Tibial nerve (tissue), 4 donors: ENCODE measurements at regions not wholly inside any gene's neighbourhood (a gene's known extent, or its start where the extent isn't known, plus 50 kb on each side); places are given as distances from the start of the nearest gene placed in this dataset.

Experiments
- DNase-seq, 2 donors: peaks; one replicate each; pipeline ENCODE4 v3.0.0-alpha.2; 2019; ENCODE audit warnings: low spot score in 2 of 2
- H3K27ac ChIP-seq, 4 donors: fragments of 200-600 bp; sonication (generic) in 3 of 4; one replicate each; pipeline ENCODE4 v1.5.1; 2017 to 2019; ENCODE audit warnings: mild to moderate bottlenecking in 1 of 4
- H3K27me3 ChIP-seq, 2 donors: fragments of 200-600 bp; sonication (generic) in 1 of 2; one replicate each; pipeline versions ENCODE4 v1.5.1 to v1.6.0; 2017 to 2019
- H3K36me3 ChIP-seq, 3 donors: fragments of 200-600 bp; sonication (generic); one replicate each; pipeline ENCODE4 v1.5.1; 2018 to 2019
- H3K4me1 ChIP-seq, 4 donors: fragments of 200-600 bp; sonication (generic) in 3 of 4; one replicate each; pipeline ENCODE4 v1.5.1; 2017 to 2019
- H3K4me3 ChIP-seq, 4 donors: fragments of 200-600 bp; sonication (generic) in 3 of 4; one replicate each; pipeline ENCODE4 v1.5.1; 2017 to 2019; ENCODE audit warnings: mild to moderate bottlenecking in 1 of 4, moderate library complexity in 1 of 4
- H3K9me3 ChIP-seq, 4 donors: fragments of 200-600 bp; sonication (generic) in 3 of 4; one replicate each; pipeline ENCODE4 v1.5.1; 2017 to 2019
- EP300 ChIP-seq, 2 donors: sonication (generic); formaldehyde crosslinking; IDR thresholded peaks; one replicate each; pipeline ENCODE4 v1.6.1; 2017; ENCODE audit warnings: antibody characterized with exemption in 2 of 2, mild to moderate bottlenecking in 1 of 2
- POLR2A ChIP-seq, 2 donors: fragments of 450-650 bp; IDR thresholded peaks; one replicate each; pipeline ENCODE4 v1.6.1; 2017; ENCODE audit warnings: antibody characterized with exemption in 2 of 2, mild to moderate bottlenecking in 2 of 2, moderate library complexity in 2 of 2
- WGBS, 2 donors: methylation state at CpG; one replicate each; pipeline ENCODE4 v1.1.5; 2018; 5-methylcytosine and 5-hydroxymethylcytosine counted together
- TF ChIP-seq, protein P1 (sequence below), 5 experiments: fragments of 200-600 bp in 3 of 5; fragments of 450-650 bp in 2 of 5; sonication (generic) in 3 of 5; IDR thresholded peaks; one replicate each; pipeline ENCODE4 v1.5.1; 2016 to 2019; ENCODE audit warnings: antibody characterized with exemption in 5 of 5, mild to moderate bottlenecking in 3 of 5, moderate library complexity in 2 of 5

DNA sequence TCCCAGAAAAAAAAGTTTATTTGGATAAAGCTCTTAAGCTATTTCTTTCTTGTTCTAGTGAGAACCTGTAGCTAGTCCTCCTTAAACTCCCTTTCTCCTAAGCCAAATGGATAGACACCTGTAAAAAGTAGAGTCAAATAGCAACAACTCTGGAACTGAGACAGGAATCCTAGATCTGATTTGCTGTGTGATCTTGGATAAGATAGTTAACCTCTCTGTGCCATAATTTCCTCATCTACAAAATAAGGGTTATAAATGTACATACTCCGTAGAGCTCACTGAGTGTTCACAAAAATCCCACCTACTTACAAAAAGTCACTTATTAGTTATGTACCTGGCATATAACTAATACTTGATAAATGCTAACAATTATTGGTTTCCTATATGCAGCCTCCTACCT lies 270.3 kb downstream of the ABCC12 start:
- 76 to 85% methylated on average over 1 of the region's 1 CpG for WGBS, 2 donors
- no peak for DNase-seq
- no peaks in the 10 kb centered on the region for H3K27me3 ChIP-seq
- H3K27ac ChIP-seq = no peak overlapping the region
- no peaks in the 10 kb centered on the region for H3K9me3 ChIP-seq
- TF ChIP-seq EP300 (IDR thresholded peaks at IDR 0.05) = no peak
- TF ChIP-seq, protein P1, sequence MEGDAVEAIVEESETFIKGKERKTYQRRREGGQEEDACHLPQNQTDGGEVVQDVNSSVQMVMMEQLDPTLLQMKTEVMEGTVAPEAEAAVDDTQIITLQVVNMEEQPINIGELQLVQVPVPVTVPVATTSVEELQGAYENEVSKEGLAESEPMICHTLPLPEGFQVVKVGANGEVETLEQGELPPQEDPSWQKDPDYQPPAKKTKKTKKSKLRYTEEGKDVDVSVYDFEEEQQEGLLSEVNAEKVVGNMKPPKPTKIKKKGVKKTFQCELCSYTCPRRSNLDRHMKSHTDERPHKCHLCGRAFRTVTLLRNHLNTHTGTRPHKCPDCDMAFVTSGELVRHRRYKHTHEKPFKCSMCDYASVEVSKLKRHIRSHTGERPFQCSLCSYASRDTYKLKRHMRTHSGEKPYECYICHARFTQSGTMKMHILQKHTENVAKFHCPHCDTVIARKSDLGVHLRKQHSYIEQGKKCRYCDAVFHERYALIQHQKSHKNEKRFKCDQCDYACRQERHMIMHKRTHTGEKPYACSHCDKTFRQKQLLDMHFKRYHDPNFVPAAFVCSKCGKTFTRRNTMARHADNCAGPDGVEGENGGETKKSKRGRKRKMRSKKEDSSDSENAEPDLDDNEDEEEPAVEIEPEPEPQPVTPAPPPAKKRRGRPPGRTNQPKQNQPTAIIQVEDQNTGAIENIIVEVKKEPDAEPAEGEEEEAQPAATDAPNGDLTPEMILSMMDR (IDR thresholded peaks at IDR 0.05) = no peak
- TF ChIP-seq POLR2A (IDR thresholded peaks at IDR 0.05) = no peak
- no peaks in the 10 kb centered on the region for H3K36me3 ChIP-seq
- no peaks in the 10 kb centered on the region for H3K4me1 ChIP-seq
- no peak overlapping the region for H3K4me3 ChIP-seq

DNA sequence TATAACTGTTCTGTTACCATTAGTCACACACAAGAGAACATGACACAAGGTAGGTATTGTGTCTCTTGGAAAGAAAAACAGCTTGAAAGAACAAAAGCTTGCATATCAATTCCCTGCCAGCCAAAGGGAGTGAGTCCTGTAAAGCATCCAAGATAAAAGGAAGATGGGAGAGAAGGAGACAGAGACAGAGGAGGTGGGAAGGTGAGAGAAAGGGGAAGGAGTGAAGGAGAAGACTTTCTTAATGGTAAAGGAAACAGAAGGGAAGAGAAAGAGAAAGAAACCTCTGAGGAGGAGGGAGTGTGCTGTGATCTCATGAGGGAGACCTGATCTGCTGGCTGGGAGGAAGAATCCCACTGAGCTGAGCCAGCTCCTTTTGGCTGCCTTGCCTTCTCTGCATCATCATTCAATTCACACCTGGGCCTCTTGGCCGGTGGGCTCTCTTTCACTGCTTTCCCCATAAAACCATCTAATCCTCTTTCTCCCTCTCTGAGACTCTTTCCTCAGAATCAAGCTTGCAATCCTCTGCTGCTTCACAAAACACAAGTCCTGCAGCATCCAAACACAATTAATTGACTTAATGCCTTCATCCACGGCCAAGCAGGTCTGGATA lies 271.6 kb downstream of the ABCC12 start:
- WGBS, 2 donors = 19 to 20% methylated on average over 2 of the region's 2 CpGs
- TF ChIP-seq POLR2A (IDR thresholded peaks at IDR 0.05) (no peak), EP300 (IDR thresholded peaks at IDR 0.05) (no peak)
- TF ChIP-seq, protein P1 (IDR thresholded peaks at IDR 0.05) = no peak
- no peak for DNase-seq
- Histone ChIP-seq H3K4me1 (no peaks in the 10 kb centered on the region), H3K9me3 (no peaks in the 10 kb centered on the region), H3K36me3 (no peaks in the 10 kb centered on the region), H3K27me3 (no peaks in the 10 kb centered on the region), H3K4me3 (no peak overlapping the region), H3K27ac (no peak overlapping the region)

DNA sequence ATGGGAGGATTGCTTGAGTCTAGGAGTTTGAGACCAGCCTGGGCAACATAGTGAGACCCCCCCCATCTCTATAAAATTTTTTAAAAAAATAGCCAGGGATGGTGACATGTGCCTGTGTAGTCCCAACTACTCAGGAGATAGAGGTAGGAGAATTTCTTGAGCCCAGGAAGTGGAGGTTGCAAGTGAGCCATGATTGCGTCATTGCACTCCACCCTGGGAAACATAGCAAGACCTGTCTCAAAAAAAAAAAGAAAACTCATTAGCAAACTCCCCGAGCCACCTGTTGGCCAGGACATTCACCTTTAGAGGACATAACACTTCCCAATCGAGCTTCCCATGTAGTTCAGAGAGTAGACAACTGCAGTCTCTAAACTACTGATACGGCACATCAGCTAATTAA lies 274.2 kb downstream of the ABCC12 start:
- 84 to 86% methylated on average over 4 of the region's 4 CpGs for WGBS, 2 donors

DNA sequence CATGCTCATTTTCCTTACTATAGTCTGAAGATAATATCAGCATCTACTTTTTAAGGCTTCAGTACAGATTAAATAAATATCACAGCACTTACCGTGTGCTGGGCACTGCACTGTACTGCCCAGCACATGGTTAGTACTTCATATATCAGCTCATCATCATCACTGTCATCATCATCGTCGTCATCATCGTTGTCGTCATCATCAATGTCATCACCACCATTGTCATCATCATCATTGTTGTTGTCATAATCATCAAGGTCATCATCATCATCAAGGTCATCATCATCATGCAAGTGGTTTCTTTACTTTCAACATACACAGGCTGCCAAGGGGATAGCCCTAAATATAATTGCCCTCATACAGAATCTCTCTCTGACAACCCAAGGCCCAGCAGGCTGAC lies 275.1 kb downstream of the ABCC12 start:
- H3K27ac ChIP-seq = no peak overlapping the region
- no peak overlapping the region for H3K4me3 ChIP-seq
- DNase-seq = no peak
- H3K9me3 ChIP-seq = no peaks in the 10 kb centered on the region
- no peaks in the 10 kb centered on the region for H3K36me3 ChIP-seq
- H3K4me1 ChIP-seq = no peaks in the 10 kb centered on the region
- WGBS, 2 donors = 95% methylated on average over 5 of the region's 5 CpGs
- TF ChIP-seq, protein P1 (IDR thresholded peaks at IDR 0.05) = no peak
- no peak for TF ChIP-seq EP300 (IDR thresholded peaks at IDR 0.05)
- TF ChIP-seq POLR2A (IDR thresholded peaks at IDR 0.05) = no peak
- no peaks in the 10 kb centered on the region for H3K27me3 ChIP-seq

More for the DNA sequence above, 274.2 kb downstream of the ABCC12 start:
- Histone ChIP-seq H3K27ac (no peak overlapping the region), H3K4me1 (no peaks in the 10 kb centered on the region), H3K4me3 (no peak overlapping the region), H3K27me3 (no peaks in the 10 kb centered on the region), H3K36me3 (no peaks in the 10 kb centered on the region), H3K9me3 (no peaks in the 10 kb centered on the region)
- no peak for DNase-seq
- TF ChIP-seq EP300 (IDR thresholded peaks at IDR 0.05) = no peak
- TF ChIP-seq, protein P1 (IDR thresholded peaks at IDR 0.05) = no peak

DNA sequence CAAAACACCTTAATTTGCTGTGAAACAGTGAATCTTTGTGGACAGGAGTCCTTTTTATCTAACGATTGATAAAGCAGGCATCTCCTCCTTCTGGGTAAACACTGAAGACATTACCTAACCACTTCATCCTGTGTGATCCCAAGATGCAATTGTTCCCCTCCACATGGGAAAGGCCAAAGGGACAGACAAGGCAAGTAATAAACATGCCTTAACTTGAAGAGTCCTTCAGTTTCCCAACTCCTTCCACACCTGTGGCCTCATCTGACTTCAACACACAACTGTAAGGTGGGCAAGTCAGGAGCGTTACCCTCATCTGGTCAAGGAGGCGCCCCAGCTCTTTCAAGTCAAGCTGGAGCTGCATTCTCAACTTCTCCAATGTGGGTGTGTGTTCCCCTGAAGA lies 278.6 kb downstream of the ABCC12 start:
- DNase-seq = no peak

More for the DNA sequence above, 278.6 kb downstream of the ABCC12 start:
- Histone ChIP-seq H3K27me3 (no peaks in the 10 kb centered on the region), H3K36me3 (no peaks in the 10 kb centered on the region), H3K4me3 (no peak overlapping the region), H3K9me3 (no peaks in the 10 kb centered on the region), H3K4me1 (no peaks in the 10 kb centered on the region), H3K27ac (no peak overlapping the region)
- 82 to 87% methylated on average over 3 of the region's 3 CpGs for WGBS, 2 donors
- TF ChIP-seq POLR2A (IDR thresholded peaks at IDR 0.05) = no peak
- no peak for TF ChIP-seq EP300 (IDR thresholded peaks at IDR 0.05)
- TF ChIP-seq, protein P1 (IDR thresholded peaks at IDR 0.05) = no peak
